Activated CD8-positive, alpha-beta memory T cell treated with anti-CD3 and anti-CD28 coated beads for 24 hours (primary cell): ENCODE measurements at regions not wholly inside any gene's neighbourhood (a gene's known extent, or its start where the extent isn't known, plus 50 kb on each side); places are given as distances from the start of the nearest gene placed in this dataset.

Source experiments
- DNase-seq: peaks from one replicate; pipeline ENCODE4 v3.0.0-alpha.2; 2020

DNA sequence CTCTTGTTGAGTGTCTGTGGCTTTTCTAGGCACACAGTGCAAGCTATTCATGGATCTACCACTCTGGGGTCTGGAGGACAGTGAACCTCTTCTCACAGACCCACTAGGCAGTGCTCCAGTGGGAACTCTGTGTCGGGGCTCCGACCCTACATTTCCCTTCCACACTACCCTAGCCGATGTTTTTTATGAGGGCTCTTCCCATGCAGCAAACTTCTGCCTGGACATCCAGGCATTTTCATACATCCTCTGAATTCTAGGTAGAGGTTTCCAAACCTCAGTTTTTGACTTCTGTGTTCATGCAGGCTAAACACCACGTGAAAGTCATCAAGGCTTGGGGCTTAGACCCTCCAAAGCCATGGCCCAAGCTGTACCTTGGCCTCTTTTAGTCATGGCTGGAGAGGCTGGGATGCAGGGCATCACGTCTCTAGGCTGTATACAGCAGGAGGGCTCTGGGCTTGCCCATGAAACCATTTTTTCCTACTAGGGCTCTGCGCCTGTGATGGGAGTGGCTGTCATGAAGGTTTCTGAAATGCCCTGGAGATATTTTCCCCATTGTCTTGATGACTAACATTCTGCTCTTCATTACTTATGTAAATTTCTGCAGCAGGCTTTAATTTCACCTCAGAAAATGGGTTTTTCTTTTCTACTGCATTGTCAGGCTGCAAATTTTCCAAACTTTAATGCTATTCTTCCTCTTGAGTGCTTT, 249.8 kb upstream of the CPEB2 start:
- DNase-seq: no peak

DNA sequence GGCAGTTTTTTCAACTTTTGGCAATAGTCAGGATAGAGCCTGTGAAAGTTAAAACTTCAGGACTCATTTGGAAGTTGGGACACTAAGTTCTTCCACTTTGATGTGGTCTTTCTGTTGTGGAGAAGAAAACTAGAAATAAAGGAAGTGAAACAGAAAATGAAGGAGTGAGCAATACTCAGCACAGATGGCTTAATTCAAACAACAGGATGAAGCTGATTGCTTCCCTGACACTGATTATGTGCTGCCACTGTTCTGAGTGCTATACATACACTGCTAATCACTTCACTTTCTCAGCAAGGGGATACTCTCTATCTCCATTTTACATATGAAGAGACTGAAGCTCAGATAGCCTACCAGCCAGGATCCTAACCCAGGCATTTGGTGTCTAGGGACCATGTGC, 235.1 kb upstream of the CPEB2 start:
- DNase-seq: no peak

DNA sequence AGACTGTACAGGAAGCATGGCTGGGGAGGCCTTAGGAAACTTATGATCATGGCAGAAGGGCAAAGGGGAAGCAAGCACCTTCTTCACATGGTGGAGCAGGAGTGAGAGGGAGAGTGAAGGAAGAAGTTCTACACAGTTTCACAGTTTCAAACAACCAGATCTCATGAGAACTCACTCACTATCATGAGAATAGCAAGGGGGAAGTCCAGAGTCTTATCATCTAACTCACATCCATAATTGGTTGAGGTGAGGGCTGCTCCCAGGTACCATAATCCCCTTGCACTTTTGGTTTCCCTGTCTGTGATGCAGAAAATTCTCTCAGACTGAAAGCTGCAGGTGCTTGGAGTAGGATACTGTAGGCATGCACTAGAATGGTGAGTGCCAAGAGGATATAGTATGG, 233.8 kb upstream of the CPEB2 start:
- DNase-seq: no peak

DNA sequence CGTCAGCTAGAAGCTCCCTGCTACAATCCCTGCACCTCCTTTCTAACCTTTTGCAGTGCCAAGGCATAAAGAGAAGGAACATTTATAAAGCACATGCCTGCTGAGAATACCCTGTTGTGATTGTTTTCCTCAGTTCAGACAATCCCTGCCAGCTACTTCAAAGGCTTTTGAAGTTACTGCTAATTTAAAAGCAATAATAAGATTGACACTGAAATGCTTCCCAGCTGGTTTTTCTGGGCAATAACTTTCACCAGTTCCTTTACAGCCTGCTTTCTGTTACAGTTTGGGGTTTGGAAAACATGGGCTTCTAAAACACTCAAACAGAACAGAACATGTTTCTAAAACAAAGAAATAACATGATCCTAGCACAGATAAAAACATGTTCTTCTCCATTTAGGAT, 232.3 kb upstream of the CPEB2 start:
- no peak for DNase-seq

DNA sequence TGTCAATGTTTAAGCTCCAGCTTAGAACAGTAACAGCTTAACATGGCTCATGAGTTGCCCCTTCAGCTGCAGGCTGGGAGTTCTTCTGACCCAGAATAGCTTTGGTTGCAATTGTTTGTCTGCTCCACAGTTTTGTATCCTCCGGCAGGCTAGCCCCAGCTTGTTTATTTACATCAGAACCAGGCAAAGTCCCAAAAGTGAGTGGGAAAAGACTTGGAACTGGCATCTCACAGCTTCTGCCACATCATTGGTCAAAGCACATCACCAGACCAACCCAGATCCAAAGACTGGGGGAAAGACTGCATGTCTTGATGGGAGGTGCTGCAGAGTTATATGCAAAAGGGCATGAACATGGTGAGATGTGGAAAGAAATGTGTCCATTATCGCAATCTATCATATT, 231.2 kb upstream of the CPEB2 start:
- DNase-seq: no peak

DNA sequence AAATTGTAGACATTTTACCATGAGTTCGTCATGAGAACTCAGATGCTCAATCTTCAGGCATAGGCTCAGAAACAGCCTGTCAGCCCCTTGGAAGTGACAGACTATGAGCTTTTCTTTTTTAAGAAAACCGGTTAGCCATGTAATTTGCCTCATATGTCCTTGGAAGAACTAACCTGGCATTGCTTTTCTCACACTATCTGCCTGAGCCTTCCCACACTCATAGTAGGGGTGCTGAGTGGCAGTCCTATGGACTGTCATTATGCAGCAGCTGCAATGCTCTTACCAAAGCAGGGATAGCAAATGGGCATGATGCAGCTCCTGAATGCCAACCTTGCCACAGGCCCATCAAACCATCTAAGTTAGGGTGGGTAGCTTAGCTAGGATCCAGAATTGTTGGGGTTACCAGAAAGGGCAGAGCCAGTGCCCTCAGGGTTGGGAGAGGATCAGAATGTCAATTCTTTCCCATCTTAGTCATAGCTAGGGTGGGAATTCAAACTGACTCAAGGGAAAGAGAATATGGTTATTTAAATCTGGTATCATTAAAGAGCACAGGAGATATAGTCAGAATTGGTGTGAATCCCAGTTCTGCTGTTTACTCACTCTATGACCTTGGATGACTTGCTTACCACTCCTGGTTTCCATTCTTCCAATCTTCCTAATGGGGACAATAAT, 230.6 kb upstream of the CPEB2 start:
- no peak for DNase-seq

DNA sequence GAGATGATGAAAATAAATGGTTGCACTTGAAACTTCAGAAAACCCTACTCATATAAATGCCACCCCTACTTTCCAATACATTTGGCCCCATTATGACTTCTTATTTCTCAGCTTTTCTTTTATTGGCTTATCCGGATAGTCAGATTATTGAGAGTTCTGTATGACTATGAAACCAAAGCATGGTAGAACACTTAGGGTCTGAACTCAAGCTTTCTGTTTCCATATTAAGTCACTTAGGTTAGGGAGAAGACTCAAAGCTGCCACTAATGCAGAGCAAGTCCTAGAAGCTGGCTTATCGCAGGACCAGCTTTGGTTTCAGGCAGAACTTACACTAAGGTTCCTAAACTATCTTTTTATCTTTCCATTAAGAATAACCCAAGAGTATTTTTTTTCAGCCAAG, 229.9 kb upstream of the CPEB2 start:
- no peak for DNase-seq

DNA sequence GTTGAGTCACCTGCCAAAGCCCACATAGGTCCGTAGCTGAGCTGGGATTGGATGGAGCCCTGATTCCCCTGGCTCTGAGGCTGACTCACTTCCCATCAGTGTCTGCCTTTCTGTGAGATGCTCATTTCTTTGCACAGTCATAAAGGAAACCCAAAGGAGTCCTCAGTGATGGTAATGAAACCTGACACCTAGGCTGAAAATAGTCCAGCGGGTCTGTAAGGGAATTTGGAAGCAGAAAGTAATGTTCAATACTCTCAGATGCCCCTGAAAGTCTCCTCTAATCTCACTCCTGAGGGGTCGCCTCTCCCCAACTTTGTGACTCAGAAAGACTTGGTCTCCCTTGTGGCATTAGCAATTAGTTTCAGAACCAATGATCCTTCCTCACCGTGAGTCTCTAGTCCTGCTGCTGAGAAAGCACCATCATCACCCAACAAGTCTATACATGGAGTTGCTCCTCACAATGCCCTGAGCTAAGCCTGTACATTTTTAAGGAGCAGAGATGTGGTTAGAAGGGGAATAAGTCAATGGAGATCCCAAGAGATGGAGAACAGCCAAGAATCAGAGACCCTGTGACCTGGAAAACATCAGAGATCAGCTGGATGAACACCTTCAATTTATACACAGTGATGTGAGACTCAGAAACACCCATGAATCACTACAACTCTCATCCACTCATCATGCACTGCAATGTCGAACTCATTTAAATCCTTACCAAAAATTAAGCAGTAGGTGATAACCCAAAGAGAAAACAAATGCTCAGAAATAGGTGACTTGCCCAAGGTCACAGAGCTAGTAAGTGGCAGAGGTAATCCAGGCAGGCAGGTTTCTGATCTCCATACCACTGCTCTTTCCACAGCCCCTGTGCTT, 219.0 kb upstream of the CPEB2 start:
- no peak for DNase-seq

DNA sequence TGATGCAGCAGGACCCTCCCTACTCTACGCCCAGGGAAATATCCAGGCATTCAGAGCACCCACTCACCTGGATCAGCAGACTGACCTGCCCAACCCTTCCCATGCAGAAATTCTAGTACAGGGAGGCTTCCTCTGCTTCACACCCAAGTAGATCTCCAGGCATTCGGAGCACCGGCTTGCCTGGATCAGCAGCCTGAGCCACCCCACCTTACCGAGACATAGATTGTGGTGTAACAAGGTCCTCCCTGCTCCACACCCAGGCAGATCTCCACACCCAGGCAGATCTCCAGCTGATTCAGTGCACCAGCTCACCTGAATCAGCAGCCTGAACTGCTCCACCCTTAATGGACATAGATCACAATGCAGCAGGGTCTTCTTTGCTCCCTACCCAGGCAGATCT, 215.1 kb upstream of the CPEB2 start:
- no peak for DNase-seq

DNA sequence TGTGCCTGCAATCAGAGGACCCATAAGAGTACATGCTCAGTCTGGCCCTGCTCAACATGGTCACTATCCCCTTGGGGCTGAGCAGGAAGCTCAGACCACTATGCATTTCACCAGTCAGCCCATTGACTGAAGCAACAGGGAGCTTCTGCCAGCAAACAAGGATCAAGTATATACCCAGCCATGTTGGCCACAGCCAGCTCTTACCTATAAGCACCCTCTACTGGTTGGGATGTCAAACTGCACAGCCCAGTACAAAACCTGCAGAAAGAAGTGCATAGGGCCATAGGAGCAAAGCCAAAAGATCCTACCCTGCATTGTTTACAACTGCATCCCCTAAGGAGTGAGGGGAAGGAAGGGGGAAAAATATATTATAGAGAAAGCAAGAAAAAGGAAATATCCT, 214.4 kb upstream of the CPEB2 start:
- DNase-seq: no peak

DNA sequence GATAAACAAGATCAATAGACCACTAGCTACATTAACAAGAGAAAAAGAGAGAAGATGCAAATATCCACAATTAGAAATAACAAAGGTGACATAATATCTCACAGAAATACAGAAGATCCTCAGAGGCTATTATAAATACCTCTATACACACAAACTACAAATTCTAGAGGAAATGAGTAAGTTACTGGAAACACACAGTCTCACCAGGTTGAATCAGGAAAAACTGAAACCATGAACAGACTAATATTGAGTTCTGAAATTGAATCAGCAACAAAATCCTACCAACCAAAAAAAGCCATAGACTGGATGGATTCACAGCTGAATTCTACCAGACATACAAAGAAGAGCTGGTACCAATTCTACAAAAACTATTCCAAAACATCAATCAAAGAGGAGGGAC, 211.8 kb upstream of the CPEB2 start:
- no peak for DNase-seq

DNA sequence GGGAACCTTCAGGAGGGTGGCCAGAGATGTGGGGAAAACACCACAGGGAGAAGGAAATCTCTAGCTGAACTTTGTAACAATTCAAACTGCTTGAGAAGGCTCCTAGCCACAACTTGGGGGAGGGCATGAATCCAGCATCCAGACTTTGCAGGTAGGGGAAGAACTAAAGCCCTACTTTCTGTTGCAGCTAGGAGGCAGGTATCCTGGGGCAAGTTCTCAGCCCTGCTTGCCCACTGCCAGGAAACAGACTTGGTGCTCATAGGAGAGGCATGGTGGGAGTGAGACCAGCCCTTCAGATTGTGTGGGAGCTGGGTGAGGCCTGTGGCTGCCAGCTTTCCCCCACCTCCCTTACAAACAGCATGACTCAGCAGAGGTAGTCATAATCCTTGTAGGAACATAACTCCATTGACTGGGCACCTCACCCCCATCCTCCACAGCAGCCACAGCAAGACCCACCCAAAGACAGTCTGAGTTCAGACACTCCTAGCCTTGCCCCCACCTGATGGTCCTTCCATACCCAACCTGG, 209.5 kb upstream of the CPEB2 start:
- no peak for DNase-seq

DNA sequence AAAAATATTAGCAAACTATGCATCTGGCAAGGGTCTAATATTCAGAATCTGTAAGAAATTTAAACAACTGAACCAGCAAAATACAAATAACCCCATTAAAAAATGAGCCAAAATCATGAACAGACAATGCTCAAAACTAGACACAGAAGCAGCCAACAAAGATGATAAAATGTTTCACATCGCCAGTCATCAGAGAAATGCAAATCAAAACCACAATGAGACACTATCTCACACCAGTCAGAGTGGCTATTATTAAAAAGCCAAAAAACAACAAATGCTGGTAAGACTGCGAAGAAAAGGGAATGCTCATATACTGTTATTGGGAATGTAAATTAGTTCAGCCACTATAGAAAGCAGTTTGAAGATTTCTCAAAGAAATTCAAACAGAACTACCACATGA, 201.3 kb upstream of the CPEB2 start:
- DNase-seq: no peak

DNA sequence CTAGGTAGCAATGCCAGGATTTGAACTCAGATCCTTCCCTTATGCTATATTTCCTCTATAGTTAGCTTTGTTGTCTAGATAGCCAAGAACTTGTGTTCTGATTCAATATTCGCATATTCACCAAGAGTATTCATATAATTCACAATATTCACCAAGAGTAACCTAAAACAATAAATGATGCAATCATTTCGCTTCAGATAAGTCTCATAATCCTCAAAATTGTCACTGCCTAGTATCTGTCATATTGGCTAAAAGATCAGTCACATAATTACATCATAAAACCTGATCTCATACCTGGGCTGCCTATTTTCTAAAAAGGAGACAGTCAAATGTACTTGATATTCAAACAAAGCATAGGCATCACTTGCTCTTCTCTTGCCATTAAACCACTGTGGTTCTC, 199.7 kb upstream of the CPEB2 start:
- no peak for DNase-seq

DNA sequence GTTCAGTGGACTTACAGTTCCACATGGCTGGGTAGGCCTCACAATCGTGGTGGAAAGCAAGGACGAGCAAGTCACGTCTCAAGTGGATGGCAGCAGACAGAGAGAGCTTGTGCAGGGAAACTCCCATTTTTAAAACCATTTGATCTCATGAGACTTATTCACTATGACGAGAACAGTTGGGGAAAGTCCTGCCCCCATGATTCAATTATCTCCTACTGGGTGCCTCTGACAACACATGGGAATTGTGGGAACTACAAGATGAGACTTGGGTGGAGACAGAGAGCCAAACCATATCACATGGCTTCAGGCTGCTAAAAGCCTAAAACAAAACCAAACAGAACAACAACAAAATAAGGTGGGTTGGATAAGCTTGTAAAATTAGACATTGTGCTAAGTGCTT, 194.4 kb upstream of the CPEB2 start:
- DNase-seq: no peak

DNA sequence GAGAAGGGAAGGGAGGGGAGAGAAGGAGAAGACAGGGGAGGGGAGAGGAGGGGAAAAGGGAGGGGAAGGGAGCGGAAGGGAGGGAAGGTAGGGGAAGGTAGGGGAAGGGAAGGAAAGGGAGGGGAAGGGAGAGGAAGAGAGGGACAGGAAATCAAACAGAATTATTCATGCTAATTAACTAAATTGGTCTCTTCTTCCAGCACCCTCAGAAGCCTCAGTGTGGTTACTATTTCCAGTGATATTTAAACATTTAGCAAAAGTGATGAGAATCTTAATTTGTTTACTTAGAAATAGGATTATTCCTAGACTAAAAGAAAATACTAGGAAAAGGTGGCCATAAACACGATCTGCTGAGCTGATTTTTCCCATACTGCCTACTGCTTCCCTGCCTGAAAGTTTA, 193.1 kb upstream of the CPEB2 start:
- no peak for DNase-seq

DNA sequence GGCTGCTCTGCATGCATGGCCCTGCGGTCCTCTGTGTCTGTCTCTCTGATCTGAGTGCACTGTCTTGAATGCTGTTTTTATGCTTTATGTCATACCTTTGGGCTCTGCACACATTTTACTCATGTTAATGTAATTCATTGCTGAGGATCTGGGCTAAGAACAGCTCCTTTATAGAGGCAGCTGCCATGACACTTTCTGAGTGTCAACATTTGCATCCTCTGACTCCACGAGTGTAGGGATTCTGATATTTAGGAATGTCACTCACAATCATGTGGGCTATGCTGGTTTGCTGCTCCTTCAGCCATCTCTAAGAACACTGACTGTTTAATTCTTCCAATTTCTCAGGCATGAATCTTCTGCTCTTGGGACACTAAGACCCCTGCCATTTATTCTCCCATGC, 192.2 kb upstream of the CPEB2 start:
- DNase-seq: no peak

DNA sequence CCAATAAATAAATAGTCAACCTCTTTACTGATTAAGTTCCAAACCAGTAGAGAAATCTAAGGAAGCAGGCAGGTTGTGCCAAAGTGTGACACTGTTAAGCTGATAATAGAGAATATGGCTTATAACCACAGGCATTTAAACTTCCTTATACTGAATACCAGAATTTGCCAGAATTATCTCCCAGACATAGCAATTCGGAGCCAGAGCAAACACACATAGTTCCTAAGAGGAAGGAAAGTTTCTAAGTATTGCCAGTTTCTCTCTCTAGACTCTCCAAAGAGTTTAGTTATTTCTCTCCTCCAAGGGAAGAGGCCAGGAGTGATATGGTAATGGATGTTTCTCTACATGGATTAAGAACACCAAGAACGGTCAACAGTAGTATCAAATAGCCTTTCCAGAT, 191.7 kb upstream of the CPEB2 start:
- DNase-seq: no peak

DNA sequence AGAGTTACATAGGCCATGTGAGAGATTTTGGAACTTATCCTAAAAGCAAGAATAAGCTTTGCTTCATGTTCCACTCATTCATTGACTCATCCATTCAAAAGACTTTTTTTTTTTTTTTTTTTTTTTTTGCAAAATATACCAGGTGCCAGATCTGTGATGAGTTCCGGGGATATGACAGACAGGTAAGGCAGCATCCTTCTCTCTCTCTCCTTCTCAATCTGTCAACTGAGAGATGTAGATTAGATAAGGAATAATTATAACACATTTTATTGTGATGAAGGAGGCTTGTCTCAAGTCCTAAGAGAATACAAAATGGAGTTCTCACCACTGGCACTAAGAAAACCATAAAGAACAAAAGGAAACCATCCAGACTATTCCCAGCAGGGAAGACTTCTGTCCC, 190.2 kb upstream of the CPEB2 start:
- no peak for DNase-seq

DNA sequence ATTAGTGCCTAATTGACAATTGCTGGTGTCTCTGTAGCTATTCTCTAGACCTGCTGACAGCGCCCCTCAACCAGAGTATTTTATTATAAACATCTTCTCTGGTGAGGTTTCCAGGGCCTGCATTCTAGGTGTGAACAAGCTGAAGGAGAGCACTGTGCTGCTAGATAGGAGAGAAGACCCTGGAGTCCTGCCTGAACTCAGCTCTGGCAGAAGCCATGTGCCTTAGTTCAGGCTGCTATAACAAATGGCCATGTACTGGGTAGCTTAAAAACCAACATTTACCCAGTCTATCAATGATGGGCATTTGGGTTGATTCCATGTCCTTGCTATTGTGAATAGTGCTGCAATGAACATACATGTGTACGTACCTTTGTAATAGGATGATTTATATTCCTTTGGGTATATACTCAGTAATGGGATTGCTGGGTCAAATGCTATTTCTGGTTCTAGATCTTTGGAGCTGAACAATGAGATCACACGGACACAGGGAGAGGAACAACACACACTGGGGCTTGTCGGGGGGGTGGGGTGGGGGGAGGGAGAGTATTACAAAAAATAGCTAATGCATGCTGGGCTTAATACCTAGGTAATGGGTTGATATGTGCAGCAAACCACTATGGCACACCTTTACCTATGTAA, 185.5 kb upstream of the CPEB2 start:
- no peak for DNase-seq

DNA sequence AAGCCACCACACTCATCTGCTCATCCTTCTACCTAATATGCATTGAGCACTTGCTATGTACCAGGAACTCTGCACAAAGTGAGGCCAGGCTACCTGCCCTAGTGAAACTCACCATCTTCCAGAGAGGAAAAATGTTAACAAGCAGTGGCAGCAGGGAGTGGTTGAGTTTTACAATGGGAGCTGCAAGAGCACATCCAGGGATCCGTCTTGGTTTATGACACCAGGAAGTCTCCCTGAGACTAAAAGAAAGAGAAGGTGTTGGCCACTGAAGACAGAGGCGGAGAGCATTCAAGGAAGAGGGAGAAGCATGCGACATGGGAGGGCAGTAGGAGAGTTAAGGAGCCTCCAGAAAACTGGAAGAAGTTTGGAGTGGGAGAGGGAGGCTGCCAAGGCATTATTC, 178.1 kb upstream of the CPEB2 start:
- no peak for DNase-seq

DNA sequence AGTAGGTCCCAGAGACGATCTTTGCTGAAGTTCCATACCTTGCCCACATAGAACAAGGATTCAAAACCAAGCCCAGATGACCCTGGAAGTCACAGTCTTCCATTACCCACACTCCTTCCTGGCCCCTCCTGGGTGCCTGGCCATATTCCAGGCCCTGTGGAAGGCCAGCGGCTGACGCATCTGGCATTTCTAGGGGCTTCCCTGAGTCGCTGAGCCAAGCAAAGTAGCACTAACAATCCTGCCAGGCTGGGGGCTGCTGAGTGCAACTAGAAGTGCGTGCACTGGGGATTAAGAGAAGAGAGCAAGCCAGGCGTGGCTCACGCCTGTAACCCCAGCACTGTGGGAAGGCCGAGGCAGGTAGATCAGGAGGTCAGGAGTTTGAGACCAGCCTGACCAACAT, 175.2 kb upstream of the CPEB2 start:
- no peak for DNase-seq

DNA sequence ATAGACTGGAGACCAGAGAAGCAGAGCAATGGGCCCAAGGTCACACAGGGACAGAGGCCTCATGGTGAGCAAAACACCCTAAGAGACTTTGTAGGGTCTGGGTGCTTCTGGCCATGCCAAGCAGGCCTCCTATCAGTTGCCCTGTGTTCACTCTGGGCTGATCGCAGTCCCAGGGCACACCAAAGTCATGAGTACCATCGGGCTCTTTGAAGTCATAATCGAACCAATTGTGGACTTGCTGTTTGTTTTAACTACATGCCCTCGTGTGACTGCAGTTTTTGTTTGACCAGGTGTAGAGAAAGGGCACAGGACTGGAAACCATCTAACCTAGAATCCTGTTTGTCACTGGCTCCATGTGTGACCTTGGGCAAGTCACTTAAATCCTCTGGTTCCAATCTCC, 172.5 kb upstream of the CPEB2 start:
- no peak for DNase-seq
